ENCODE measurements at regions not wholly inside any gene's neighbourhood (a gene's known extent, or its start where the extent isn't known, plus 50 kb on each side); places are given as distances from the start of the nearest gene placed in this dataset.
A peak's percentile ranks its signal among the peaks of the same experiment; 100 is the strongest.
"Not testable (repeated sequence)": the region's sequence is repeated elsewhere in the genome, so short reads cannot be mapped to it uniquely, and the experiment has no call there.

GRCh38 chr14:53621921-53622320 lies 334.7 kb downstream of the BMP4 start:
- Histone ChIP-seq H3K4me1 (peaks cover 36% of the 10 kb centered on the region), H3K27me3 (no peaks in the 10 kb centered on the region), H3K9me3 (replicated peaks) (no peaks in the 10 kb centered on the region), H3K27ac (peak overlapping the region; percentile 55), H3K4me3 (no peak overlapping the region), H3K36me3 (no peaks in the 10 kb centered on the region)
- peak in 1 of 2 experiments; percentile 50 for DNase-seq

- H3K9me3 ChIP-seq (replicated peaks), result no peaks in the 10 kb centered on the region
- peak; percentile 64 to 84 for DNase-seq
- peak overlapping the region; percentile 55 for H3K27ac ChIP-seq
- no peaks in the 10 kb centered on the region for H3K36me3 ChIP-seq
- H3K4me1 ChIP-seq, result peaks cover 36% of the 10 kb centered on the region
- H3K27me3 ChIP-seq, result no peaks in the 10 kb centered on the region
- H3K4me3 ChIP-seq, result no peak overlapping the region
Observed at GRCh38 chr14:53621433-53621832, 335.2 kb downstream of the BMP4 start.

- H3K27me3 ChIP-seq, result no peaks in the 10 kb centered on the region
- H3K4me1 ChIP-seq, result peaks cover 36% of the 10 kb centered on the region
- peak overlapping the region; percentile 55; the same call in 1 of the 2 replicates for H3K27ac ChIP-seq
- no peak for DNase-seq
- no peak overlapping the region for H3K4me3 ChIP-seq
- no peaks in the 10 kb centered on the region for H3K36me3 ChIP-seq
- H3K9me3 ChIP-seq (replicated peaks), result no peaks in the 10 kb centered on the region
Observed at GRCh38 chr14:53620890-53621289, 335.7 kb downstream of the BMP4 start.

GRCh38 chr14:53620317-53620716 lies 336.3 kb downstream of the BMP4 start:
- peaks cover 36% of the 10 kb centered on the region for H3K4me1 ChIP-seq
- no peaks in the 10 kb centered on the region for H3K36me3 ChIP-seq
- peak overlapping the region; percentile 49 for H3K27ac ChIP-seq
- H3K9me3 ChIP-seq (replicated peaks), result no peaks in the 10 kb centered on the region
- H3K4me3 ChIP-seq, result no peak overlapping the region
- H3K27me3 ChIP-seq, result no peaks in the 10 kb centered on the region
- no peak for DNase-seq

DNA sequence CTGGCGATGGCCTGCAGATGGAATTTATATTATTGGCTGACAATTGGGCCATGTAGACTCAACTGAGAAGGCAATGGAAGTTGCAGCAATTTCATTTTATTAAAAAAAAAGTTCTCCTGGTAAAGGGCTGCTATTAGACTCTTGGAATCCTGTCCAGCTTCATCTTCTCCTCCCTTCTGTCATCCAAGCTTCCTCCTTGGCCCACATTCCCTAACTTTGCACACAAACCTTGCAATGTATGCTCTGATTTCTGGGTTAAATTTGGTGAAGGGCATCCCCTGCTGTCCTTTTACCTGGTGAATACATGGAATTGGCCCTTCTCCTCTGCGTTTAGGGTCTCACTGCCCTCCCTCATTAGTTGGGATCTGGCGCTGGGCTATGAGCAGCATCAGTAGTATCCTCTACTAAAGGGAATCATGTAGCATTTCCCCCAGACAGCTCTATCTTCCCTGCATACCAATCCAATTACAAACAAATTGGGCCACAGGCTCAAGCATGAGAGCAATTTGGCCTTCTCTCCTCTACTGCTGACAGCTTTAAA lies 336.9 kb downstream of the BMP4 start:
- peak in 1 of 2 experiments; percentile 38 for DNase-seq
- Histone ChIP-seq H3K27ac (peak overlapping the region; percentile 49), H3K4me3 (no peak overlapping the region), H3K4me1 (peaks cover 37% of the 10 kb centered on the region), H3K9me3 (replicated peaks) (no peaks in the 10 kb centered on the region), H3K27me3 (no peaks in the 10 kb centered on the region), H3K36me3 (no peaks in the 10 kb centered on the region)

- not testable (repeated sequence) for H3K36me3 ChIP-seq; DNase-seq; H3K9me3 ChIP-seq (replicated peaks); H3K4me3 ChIP-seq; H3K27ac ChIP-seq; H3K27me3 ChIP-seq
- peaks cover 32% of the 10 kb centered on the region for H3K4me1 ChIP-seq
Observed at GRCh38 chr14:53616536-53616935, 340.1 kb downstream of the BMP4 start.

- H3K4me3 ChIP-seq, result no peak overlapping the region
- DNase-seq, result no peak
- H3K27me3 ChIP-seq, result no peaks in the 10 kb centered on the region
- no peaks in the 10 kb centered on the region for H3K36me3 ChIP-seq
- no peak overlapping the region for H3K27ac ChIP-seq
- H3K4me1 ChIP-seq, result peaks cover 19% of the 10 kb centered on the region
- H3K9me3 ChIP-seq (replicated peaks), result 0 out of 2 replicates have a peak, but pooled peaks cover 2% of the 10 kb centered on the region
Observed at GRCh38 chr14:53615252-53615651, 341.4 kb downstream of the BMP4 start.

- Histone ChIP-seq H3K36me3 (no peaks in the 10 kb centered on the region), H3K4me1 (peaks cover 11% of the 10 kb centered on the region; the same call in 1 of the 2 replicates), H3K27ac (peak overlapping the region; percentile 88), H3K27me3 (no peaks in the 10 kb centered on the region), H3K9me3 (replicated peaks) (0 out of 2 replicates have a peak, but pooled peaks cover 2% of the 10 kb centered on the region), H3K4me3 (peak overlapping the region; percentile 53)
- DNase-seq, result peak; percentile 78 to 86
Observed at GRCh38 chr14:53613404-53614253, 343.0 kb downstream of the BMP4 start.

GRCh38 chr14:53610947-53611346 lies 345.7 kb downstream of the BMP4 start:
- DNase-seq, result no peak
- H3K4me1 ChIP-seq, result peaks cover 11% of the 10 kb centered on the region; the same call in 1 of the 2 replicates
- no peaks in the 10 kb centered on the region for H3K27me3 ChIP-seq
- no peaks in the 10 kb centered on the region; the same call in 1 of the 2 replicates for H3K36me3 ChIP-seq
- 0 out of 2 replicates have a peak, but pooled peaks cover 2% of the 10 kb centered on the region for H3K9me3 ChIP-seq (replicated peaks)
- no peak overlapping the region for H3K27ac ChIP-seq
- H3K4me3 ChIP-seq, result no peak overlapping the region

- no peak for DNase-seq
- H3K9me3 ChIP-seq (replicated peaks), result 0 out of 2 replicates have a peak, but pooled peaks cover 2% of the 10 kb centered on the region
- no peak overlapping the region for H3K4me3 ChIP-seq
- H3K27ac ChIP-seq, result no peak overlapping the region
- no peaks in the 10 kb centered on the region; the same call in 1 of the 2 replicates for H3K36me3 ChIP-seq
- H3K27me3 ChIP-seq, result no peaks in the 10 kb centered on the region
- H3K4me1 ChIP-seq, result peaks cover 4% of the 10 kb centered on the region; the same call in 1 of the 2 replicates
Observed at GRCh38 chr14:53609009-53609408, 347.6 kb downstream of the BMP4 start.

DNA sequence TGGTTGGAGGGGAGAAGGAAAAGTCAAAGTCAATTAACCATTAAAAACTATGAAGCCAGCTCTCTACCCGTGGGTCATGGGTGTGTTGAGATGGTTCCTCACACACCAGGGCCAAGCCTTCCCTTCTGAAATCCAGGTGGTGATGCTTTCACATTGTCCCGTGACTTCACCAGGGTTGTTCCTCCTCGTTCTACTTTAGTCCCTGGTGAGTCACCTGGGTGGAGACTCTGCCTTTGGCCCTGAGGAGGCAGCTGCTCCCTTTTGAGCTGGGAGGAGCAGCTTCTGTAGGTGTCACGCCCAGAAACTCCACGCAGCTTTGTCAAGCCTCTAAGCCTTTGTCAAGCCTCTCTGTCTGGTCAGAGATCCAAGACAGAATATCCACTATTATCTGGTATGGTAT lies 348.3 kb downstream of the BMP4 start:
- Histone ChIP-seq H3K36me3 (no peaks in the 10 kb centered on the region; the same call in 1 of the 2 replicates), H3K27me3 (no peaks in the 10 kb centered on the region), H3K9me3 (replicated peaks) (0 out of 2 replicates have a peak, but pooled peaks cover 2% of the 10 kb centered on the region), H3K27ac (no peak overlapping the region), H3K4me1 (peaks cover 4% of the 10 kb centered on the region; the same call in 1 of the 2 replicates), H3K4me3 (no peak overlapping the region)
- DNase-seq, result no peak

DNA sequence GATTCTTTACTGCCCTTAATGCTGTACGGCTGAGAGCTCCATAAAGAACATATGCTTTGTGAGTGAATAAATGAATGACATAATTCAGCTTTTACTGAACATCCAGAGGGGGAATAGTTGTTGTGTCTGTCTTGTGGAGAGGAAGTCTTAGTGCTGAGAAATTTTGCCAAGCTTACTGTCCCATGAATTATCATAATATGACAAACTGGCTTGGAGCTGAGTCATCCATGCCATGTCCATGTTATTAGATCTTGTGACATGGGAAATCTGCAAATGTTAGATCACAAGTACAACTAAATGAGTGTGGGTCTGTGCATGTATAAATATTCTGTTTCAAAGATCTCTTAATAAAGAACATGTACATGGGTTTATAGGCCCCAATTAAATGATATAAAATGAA lies 350.4 kb downstream of the BMP4 start:
- Histone ChIP-seq H3K9me3 (replicated peaks) (no peaks in the 10 kb centered on the region), H3K27ac (no peak overlapping the region), H3K4me3 (no peak overlapping the region), H3K27me3 (no peaks in the 10 kb centered on the region), H3K36me3 (no peaks in the 10 kb centered on the region; the same call in 1 of the 2 replicates), H3K4me1 (peaks cover 8% of the 10 kb centered on the region)
- DNase-seq, result no peak

- no peak for DNase-seq
- Histone ChIP-seq H3K9me3 (replicated peaks) (no peaks in the 10 kb centered on the region), H3K27ac (no peak overlapping the region), H3K4me1 (peaks cover 14% of the 10 kb centered on the region), H3K36me3 (no peaks in the 10 kb centered on the region; the same call in 1 of the 2 replicates), H3K27me3 (no peaks in the 10 kb centered on the region), H3K4me3 (no peak overlapping the region)
Observed at GRCh38 chr14:53605562-53605961, 351.1 kb downstream of the BMP4 start.

DNA sequence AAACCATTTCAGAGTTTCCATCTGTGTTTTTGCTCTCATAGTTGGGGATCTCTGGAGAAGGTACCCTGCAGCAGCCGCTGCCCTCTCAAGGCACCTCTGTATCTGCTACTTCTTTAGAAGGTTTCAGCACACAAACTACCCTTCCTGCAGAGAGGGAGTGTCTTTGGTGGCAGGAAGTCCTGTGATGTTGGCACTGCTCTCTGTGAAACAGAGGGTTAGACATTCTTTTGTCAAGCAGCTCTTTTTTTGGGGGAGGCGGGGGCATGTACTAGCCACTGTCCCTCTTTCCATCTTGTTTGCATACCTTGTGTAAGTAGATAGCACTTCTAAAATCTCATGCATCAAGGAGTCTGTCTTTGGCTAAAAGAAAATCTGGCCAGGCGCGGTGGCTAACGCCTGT lies 352.6 kb downstream of the BMP4 start:
- Histone ChIP-seq H3K27ac (no peak overlapping the region), H3K9me3 (replicated peaks) (no peaks in the 10 kb centered on the region), H3K4me1 (peaks cover 24% of the 10 kb centered on the region), H3K4me3 (no peak overlapping the region), H3K36me3 (no peaks in the 10 kb centered on the region; the same call in 1 of the 2 replicates), H3K27me3 (no peaks in the 10 kb centered on the region)
- DNase-seq, result no peak

DNA sequence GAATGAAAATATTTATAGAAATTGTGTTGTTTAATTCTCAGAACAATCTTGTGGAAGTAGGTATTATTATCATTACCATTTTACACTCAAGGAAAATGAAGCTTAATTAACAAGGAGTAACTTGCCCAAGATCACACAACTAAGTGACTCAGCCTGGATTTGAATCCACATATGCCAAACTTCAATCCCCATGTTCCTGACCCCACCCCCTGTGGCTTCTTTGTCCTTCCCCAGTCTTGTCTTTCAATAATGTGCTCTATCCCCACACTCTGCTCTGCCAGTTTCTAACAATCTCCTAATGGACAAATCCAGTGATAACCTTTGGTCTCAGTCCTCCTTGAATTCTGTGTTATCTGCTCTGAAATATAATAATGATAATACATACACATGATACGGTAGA lies 355.2 kb downstream of the BMP4 start:
- Histone ChIP-seq H3K27me3 (no peaks in the 10 kb centered on the region), H3K36me3 (no peaks in the 10 kb centered on the region), H3K4me3 (no peak overlapping the region), H3K4me1 (peaks cover 44% of the 10 kb centered on the region), H3K27ac (peak overlapping the region; percentile 96), H3K9me3 (replicated peaks) (no peaks in the 10 kb centered on the region)
- DNase-seq, result no peak
